GM19023 (cell line): ENCODE measurements at regions not wholly inside any gene's neighbourhood (a gene's known extent, or its start where the extent isn't known, plus 50 kb on each side); places are given as distances from the start of the nearest gene placed in this dataset.

ENCODE experiments used
- ATAC-seq: cut with Tn5 transposase; IDR thresholded peaks from one replicate; pipeline ENCODE4 v1.9.1; 2021; ENCODE audit warnings: mild to moderate bottlenecking, moderate library complexity; ENCODE audit not compliant: unreplicated experiment

- ATAC-seq, result no peak
Observed at GRCh38 chr15:75131269-75131643, 70.4 kb upstream of the C15orf39 start.

GRCh38 chr15:75134748-75135147 is 66.9 kb upstream of the C15orf39 start:
- ATAC-seq, result no peak

DNA sequence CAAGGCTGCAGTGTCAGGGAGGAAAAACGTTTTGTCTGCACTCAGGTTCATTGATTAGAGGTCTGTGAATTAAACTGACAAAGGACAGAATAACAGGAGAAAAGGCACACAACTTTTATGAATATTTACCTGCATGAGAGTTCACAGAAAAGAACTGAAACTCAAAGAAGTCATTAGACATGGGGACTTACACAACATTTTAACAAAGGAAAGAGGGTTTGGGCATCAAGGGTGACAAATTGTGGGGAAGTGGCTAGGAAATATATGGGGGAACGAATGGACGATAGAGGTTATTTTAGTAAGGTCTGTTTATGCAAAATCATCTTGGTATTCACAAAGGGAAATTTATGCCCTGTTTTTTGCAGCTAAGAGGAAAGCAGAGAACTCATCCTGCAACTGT is 65.6 kb upstream of the C15orf39 start:
- no peak for ATAC-seq

DNA sequence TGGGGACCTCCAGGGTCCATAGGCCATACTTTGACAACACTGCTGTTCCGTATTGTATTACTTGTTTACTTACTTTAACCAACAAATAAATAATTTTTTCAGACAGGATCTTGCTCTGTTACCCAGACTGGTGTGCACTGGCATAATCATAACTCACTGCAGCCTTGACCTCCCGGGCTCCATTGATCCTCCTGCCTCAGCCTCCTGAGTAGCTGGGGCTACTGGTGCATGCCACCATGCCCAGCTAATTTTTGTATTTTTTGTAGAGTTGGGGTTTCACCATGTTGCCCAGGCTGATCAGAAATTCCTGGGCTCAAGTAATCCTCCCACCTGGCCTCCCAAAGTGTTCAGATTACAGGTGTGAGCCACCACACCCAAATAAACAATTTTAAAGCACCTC is 64.9 kb upstream of the C15orf39 start:
- no peak for ATAC-seq

DNA sequence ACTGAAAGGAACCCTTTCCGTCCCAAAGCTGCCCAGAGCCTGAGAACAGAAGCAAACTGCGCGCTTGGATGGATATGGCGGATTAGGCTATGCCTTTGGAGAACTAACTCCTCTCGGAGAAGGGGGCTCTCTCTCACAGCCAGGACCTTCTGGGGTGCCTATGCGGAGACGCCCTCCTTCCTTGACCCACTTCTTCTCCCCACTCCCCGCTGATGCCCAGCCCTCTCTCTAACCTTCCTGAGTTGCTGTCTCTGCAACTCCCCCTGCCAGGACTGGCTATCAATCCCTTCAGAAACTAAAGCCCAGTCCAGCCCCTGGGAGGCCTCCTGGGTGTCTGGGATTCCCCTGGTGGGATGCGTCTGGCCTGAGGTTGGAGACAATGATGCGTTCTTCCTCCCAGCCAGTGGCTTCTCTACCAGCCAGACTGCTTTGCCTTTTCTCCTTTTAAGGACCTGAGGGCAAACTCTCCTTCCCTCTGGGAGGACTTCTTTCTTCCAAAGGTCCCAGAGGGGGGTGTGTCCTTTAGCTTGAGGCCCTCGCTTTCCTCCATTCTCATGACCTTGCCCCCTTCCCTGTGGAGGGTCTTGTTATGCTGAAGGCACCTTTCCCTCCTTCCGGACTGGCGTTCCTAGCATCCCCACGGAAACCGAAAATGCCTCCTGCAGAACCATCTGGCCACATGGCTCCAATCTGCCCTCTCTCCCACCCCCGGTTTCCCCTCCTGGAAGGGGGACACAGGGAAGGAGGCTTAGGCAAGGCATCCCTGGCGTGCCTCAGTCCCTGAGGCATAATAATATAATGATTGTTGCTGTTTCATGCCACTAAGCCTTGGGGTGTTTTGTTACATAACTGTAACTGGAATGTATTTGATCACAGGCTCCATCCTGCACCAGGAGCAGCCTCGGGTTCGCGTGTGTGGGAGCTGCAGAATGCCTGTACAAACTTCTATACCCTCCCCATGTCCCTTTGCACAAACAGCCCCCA is 63.4 kb upstream of the C15orf39 start:
- no peak for ATAC-seq

DNA sequence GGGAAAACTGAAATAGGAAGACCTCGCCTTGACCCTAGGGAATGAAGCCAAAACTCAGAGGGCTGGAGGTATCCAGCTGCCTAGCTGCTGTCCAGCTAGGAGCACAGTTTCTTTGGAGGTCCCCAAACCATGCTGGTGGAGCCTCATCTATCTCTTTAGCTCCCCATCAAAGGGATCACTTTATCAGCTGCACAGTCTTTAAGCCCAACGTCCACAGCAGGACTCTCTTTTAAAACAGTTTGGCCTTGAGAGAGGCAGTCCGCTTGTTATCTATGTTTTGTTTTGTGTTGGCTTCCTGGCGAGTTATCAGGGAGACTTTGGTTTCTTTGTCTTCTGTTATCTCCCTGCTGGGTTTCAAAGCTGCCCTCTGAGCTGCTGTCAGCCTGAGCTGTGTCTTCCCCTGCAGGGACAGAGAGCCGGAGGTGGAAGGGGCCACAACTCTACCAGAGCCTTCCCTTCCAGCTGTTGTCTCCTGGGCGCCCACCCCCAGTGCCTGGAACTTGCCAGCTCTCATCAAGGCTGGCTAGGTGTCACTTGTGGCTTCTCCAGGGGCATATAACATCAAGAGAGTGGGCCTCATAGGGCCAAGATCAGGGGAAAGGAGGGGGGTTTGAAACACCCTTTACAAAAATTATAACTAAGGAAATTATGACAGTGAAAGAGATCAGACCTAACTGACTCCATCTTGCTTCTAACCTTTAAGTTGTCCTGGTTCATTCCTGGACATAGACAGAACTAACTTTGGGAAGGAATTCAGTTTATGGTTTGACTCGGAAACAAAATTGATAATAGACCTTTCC is 61.4 kb upstream of the C15orf39 start:
- no peak for ATAC-seq

- ATAC-seq, result no peak
Observed at GRCh38 chr15:75142499-75142898, 59.2 kb upstream of the C15orf39 start.

- ATAC-seq, result no peak
Observed at GRCh38 chr15:75143738-75144334, 57.8 kb upstream of the C15orf39 start.

DNA sequence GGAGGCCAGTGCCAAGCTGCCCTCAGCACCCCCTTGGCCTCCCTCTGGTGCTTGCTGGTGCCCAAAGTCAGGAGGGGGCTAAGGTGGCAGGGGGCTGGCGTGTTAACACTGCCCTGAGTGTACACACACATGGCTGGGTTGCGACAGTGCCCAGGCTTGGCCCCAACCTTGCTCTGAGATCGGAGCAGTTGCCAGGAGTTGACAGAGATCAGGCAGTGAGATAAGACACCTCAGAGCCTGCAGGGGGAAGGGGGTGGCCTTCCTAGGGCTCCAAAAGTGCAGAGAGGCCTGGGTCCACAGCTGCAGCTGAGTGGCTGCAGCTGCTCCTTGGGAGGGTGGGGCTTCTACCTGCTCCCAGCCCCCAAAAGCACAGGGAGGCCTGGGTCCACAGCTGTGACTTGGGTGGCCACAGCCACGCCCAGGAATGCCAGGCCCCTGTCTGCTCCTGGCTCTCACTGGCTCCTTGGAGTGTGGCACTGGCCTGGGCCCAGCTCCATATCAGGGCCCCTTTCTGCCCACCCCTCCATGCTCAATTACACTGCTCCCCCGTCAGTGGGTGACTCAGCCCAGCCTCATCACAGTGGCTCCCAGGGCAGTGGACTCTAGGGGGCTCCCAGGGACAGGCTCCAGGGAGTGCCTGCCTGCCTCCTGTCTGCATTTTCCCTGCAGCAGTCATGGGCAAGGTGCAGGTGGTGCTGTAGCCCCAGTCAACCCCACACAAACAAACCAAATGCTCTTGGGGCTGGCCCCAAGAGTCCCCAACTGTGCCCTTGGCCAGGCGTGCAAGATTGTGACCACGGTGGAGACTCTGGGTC is 56.4 kb upstream of the C15orf39 start:
- no peak for ATAC-seq

DNA sequence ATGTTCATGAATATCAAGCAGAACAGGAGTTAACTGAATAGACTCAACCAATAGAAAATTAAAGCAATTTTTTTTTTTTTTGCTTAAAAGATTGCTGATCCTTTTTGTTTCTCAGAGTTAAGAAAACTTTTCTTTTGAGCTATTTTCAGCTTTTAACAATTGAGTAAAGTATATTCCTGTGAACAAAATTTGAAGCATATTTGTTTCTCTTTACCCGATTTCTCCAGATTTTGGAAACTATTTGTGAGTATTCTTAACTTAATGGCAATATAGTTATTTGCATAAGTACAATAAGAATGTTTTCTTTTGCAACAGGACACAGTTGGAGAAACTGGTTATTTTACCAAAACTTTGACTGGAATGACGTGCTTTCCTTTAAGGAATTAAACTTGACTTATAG is 53.4 kb upstream of the C15orf39 start:
- no peak for ATAC-seq

DNA sequence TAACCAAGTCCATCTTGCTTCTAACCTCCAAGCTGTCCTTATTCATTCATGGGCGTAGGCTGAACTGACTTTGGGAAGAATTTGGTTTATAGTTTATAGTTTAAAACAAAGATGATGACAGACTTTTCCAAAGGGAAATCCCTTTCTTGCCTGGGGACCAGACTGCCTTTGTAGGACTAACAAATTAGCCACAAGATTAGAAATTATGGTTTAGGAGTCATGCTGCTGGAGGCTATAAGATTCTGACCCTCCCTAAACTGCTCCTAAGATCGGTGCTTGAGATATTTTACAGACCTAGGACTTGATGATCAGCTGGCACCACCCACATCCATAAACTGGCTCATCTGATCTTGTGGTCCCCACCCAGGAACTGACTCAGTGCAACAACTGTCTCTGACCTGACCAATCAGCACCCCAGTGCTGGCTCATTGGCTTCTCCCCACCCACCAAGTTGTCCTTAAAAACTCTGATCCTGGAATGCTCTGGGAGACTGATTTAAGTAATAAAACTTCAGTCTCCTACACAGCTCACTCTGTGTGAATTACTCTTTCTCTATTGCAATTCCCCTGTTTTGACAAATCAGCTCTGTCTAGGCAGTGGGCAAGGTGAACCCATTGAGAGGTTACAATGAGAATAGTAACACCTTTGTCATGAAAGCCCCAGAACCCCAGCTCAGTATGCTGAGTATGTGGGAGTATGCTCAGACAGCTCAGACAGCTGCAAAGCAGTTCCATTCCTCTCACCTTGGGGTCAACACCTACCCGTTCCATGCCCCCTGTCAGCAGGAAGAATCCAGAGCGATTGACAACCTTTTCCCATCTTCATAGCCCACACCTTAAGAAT is 51.6 kb upstream of the C15orf39 start:
- no peak for ATAC-seq

DNA sequence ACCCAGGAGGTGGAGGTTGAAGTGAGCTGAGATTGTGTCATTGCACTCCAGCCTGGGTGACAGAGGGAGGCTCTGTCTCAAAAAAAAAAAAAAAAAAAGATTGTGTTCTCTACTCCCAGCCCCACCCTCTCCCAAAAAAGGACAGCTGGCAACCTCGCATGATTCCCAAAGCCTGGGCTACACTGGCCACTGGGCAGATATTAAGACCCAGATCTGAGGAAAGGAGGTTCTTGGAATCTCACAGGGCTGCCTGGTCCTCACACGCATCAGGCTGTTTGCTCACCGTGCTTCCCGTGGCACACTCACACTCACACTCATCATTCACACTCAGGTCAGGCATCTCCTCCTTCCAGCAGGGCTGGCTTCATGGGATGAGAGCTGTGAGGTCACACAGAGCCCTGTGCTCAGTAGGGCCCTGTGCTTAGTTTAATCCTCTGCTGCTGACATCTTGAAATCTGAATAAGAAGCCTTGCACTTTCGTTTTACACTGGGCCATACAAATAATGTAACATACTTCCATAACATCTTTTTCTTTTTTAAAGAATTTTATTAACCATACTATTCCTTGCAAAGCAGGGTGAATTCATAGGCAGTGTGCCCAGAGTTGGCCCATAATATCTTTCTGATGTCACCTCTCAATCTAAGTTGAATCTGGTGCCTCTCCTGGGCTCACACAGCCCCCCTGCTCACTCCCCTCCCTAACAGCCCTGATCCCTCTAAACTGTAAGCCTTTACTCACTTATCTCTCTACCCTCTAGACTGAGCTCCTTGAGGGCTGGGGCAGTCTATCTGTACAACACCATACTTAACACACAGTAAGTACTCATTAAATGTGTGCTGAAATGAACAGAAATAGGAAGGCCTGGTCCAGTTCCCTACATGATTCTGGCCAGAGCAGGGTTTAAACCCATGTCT is 50.2 kb upstream of the C15orf39 start:
- no peak for ATAC-seq
